Testis (tissue), 2 donors: ENCODE measurements at regions not wholly inside any gene's neighbourhood (a gene's known extent, or its start where the extent isn't known, plus 50 kb on each side); places are given as distances from the start of the nearest gene placed in this dataset.

Experiments
- DNase-seq: peaks from one replicate; pipeline ENCODE4 v3.0.0-alpha.2; 2019
- H3K27ac ChIP-seq, 2 donors: fragments of 200-600 bp; sonication (generic); one replicate each; pipeline ENCODE4 v1.5.1; 2019
- H3K27me3 ChIP-seq: fragments of 200-600 bp; sonication (generic); one replicate; pipeline ENCODE4 v1.5.1; 2019
- H3K36me3 ChIP-seq: fragments of 200-600 bp; sonication (generic); one replicate; pipeline ENCODE4 v1.5.1; 2017; ENCODE audit warnings: low read depth; ENCODE audit errors: missing control alignments
- H3K4me1 ChIP-seq: fragments of 200-600 bp; sonication (generic); one replicate; pipeline ENCODE4 v1.5.1; 2019
- H3K4me3 ChIP-seq, 2 donors: fragments of 200-600 bp; sonication (generic); one replicate each; pipeline ENCODE4 v1.5.1; 2017 to 2019
- H3K9me3 ChIP-seq: fragments of 200-600 bp; sonication (generic); one replicate; pipeline ENCODE4 v1.5.1; 2017
- CTCF ChIP-seq, 3 experiments: fragments of 450-650 bp in 2 of 3; fragments of 200-600 bp in 1 of 3; sonication (generic) in 1 of 3; IDR thresholded peaks; one replicate each; pipeline ENCODE4 v1.5.1; 2016 to 2019; ENCODE audit warnings: antibody characterized with exemption in 3 of 3, mild to moderate bottlenecking in 2 of 3, moderate library complexity in 1 of 3
- POLR2A ChIP-seq: fragments of 450-650 bp; IDR thresholded peaks from one replicate; pipeline ENCODE4 v1.6.1; 2017; ENCODE audit warnings: antibody characterized with exemption, mild to moderate bottlenecking, moderate library complexity
- WGBS, 2 donors: methylation state at CpG; one replicate each; pipeline ENCODE4 v1.1.5; 2018; 5-methylcytosine and 5-hydroxymethylcytosine counted together
- intact Hi-C: fragments of 100-400 bp; cut with DNase I; formaldehyde crosslinking; loops from one replicate; pipeline ENCODE4 v1.15.1; 2023; ENCODE audit warnings: low total_unique reads

GRCh38 chr4:66340286-66340893 lies 670.1 kb upstream of the EPHA5 start:
- no peak overlapping the region for H3K27ac ChIP-seq
- H3K4me1 ChIP-seq: no peaks in the 10 kb centered on the region
- no peaks in the 10 kb centered on the region for H3K36me3 ChIP-seq
- H3K9me3 ChIP-seq: no peaks in the 10 kb centered on the region
- intact Hi-C loops: no loop called here
- H3K4me3 ChIP-seq: no peak overlapping the region
- 80 to 81% methylated on average over 3 of the region's 3 CpGs for WGBS, 2 donors
- H3K27me3 ChIP-seq: no peaks in the 10 kb centered on the region
- no peak for DNase-seq
- no peak for TF ChIP-seq POLR2A

- H3K27me3 ChIP-seq: no peaks in the 10 kb centered on the region
- TF ChIP-seq CTCF (IDR thresholded peaks at IDR 0.05): no peak
- no peak for TF ChIP-seq POLR2A
- 46 to 58% methylated on average over 3 of the region's 3 CpGs for WGBS, 2 donors
- H3K36me3 ChIP-seq: no peaks in the 10 kb centered on the region
- H3K4me3 ChIP-seq: no peak overlapping the region
- H3K9me3 ChIP-seq: no peaks in the 10 kb centered on the region
- H3K27ac ChIP-seq: no peak overlapping the region
- H3K4me1 ChIP-seq: no peaks in the 10 kb centered on the region
- DNase-seq: no peak
- intact Hi-C loops: no loop called here
Measured at GRCh38 chr4:66339007-66339406, 668.7 kb upstream of the EPHA5 start.

GRCh38 chr4:66331761-66332160 lies 661.5 kb upstream of the EPHA5 start:
- no peak for DNase-seq
- no peak overlapping the region for H3K27ac ChIP-seq
- no peaks in the 10 kb centered on the region for H3K9me3 ChIP-seq
- TF ChIP-seq POLR2A: no peak
- TF ChIP-seq CTCF (IDR thresholded peaks at IDR 0.05): no peak
- intact Hi-C loops: no loop called here
- H3K27me3 ChIP-seq: no peaks in the 10 kb centered on the region
- H3K4me3 ChIP-seq: no peak overlapping the region
- no peaks in the 10 kb centered on the region for H3K36me3 ChIP-seq
- no peaks in the 10 kb centered on the region for H3K4me1 ChIP-seq

GRCh38 chr4:66330125-66330524 lies 659.8 kb upstream of the EPHA5 start:
- Histone ChIP-seq H3K4me1 (no peaks in the 10 kb centered on the region), H3K4me3 (no peak overlapping the region), H3K27ac (no peak overlapping the region), H3K27me3 (no peaks in the 10 kb centered on the region), H3K36me3 (no peaks in the 10 kb centered on the region), H3K9me3 (no peaks in the 10 kb centered on the region)
- DNase-seq: no peak
- intact Hi-C loops: no loop called here
- TF ChIP-seq POLR2A (no peak), CTCF (IDR thresholded peaks at IDR 0.05) (no peak)
- 90 to 94% methylated on average over 3 of the region's 3 CpGs for WGBS, 2 donors

- no peaks in the 10 kb centered on the region for H3K4me1 ChIP-seq
- no peak overlapping the region for H3K27ac ChIP-seq
- H3K27me3 ChIP-seq: no peaks in the 10 kb centered on the region
- H3K4me3 ChIP-seq: no peak overlapping the region
- DNase-seq: no peak
- WGBS, 2 donors: 50 to 54% methylated on average over 5 of the region's 5 CpGs
- no peaks in the 10 kb centered on the region for H3K9me3 ChIP-seq
- TF ChIP-seq POLR2A (no peak), CTCF (IDR thresholded peaks at IDR 0.05) (no peak)
- intact Hi-C loops: no loop called here
- H3K36me3 ChIP-seq: no peaks in the 10 kb centered on the region
Measured at GRCh38 chr4:66328803-66329574, 658.7 kb upstream of the EPHA5 start.
